ENCODE measurements at regions not wholly inside any gene's neighbourhood (a gene's known extent, or its start where the extent isn't known, plus 50 kb on each side); places are given as distances from the start of the nearest gene placed in this dataset.
"Not testable (repeated sequence)": the region's sequence is repeated elsewhere in the genome, so short reads cannot be mapped to it uniquely, and the experiment has no call there.

GRCh38 chr10:128577958-128578750, 451.9 kb upstream of the MKI67 start:
- no peak for DNase-seq (ENCODE audit: low spot score in 2 of 2)
- H3K4me3 ChIP-seq (ENCODE audit: low read depth, poor library complexity, severe bottlenecking), result no peak overlapping the region
- intact Hi-C loops (cut with DNase I; ENCODE audit: low total_unique reads), result no loop called here
- no peak for TF ChIP-seq POLR2A (IDR thresholded peaks at IDR 0.05)
- no peak for TF ChIP-seq CTCF (IDR thresholded peaks at IDR 0.05)
- 71 to 78% methylated on average over 13 of the region's 13 CpGs for WGBS, 2 donors

- no peak for DNase-seq (ENCODE audit: low spot score in 2 of 2)
- intact Hi-C loops (cut with DNase I; ENCODE audit: low total_unique reads), result no loop called here
- TF ChIP-seq POLR2A (IDR thresholded peaks at IDR 0.05) (no peak), CTCF (IDR thresholded peaks at IDR 0.05) (no peak)
- no peak overlapping the region for H3K4me3 ChIP-seq (ENCODE audit: low read depth, poor library complexity, severe bottlenecking)
- WGBS, 2 donors, result 91 to 94% methylated on average over 5 of the region's 5 CpGs
Measured at GRCh38 chr10:128578766-128579165, 452.5 kb upstream of the MKI67 start.

- TF ChIP-seq CTCF (IDR thresholded peaks at IDR 0.05), result no peak
- no peak for TF ChIP-seq POLR2A (IDR thresholded peaks at IDR 0.05)
- intact Hi-C loops (cut with DNase I; ENCODE audit: low total_unique reads), result no loop called here
- 73 to 84% methylated on average over 8 of the region's 8 CpGs for WGBS, 2 donors
- no peak overlapping the region for H3K4me3 ChIP-seq (ENCODE audit: low read depth, poor library complexity, severe bottlenecking)
- DNase-seq (ENCODE audit: low spot score in 2 of 2), result no peak
Measured at GRCh38 chr10:128579280-128579865, 453.1 kb upstream of the MKI67 start.

- WGBS, 2 donors, result 85 to 88% methylated on average over 3 of the region's 3 CpGs
- DNase-seq (ENCODE audit: low spot score in 2 of 2), result no peak
- intact Hi-C loops (cut with DNase I; ENCODE audit: low total_unique reads), result no loop called here
- no peak overlapping the region for H3K4me3 ChIP-seq (ENCODE audit: low read depth, poor library complexity, severe bottlenecking)
- TF ChIP-seq POLR2A (IDR thresholded peaks at IDR 0.05) (no peak), CTCF (IDR thresholded peaks at IDR 0.05) (no peak)
Measured at GRCh38 chr10:128579901-128580300, 453.7 kb upstream of the MKI67 start.

- H3K4me3 ChIP-seq (ENCODE audit: low read depth, poor library complexity, severe bottlenecking); DNase-seq (ENCODE audit: low spot score in 2 of 2); intact Hi-C loops (cut with DNase I; ENCODE audit: low total_unique reads): not testable (repeated sequence)
- WGBS, 2 donors, result 75 to 79% methylated on average over 2 of the region's 2 CpGs
Measured at GRCh38 chr10:128583125-128583524, 456.9 kb upstream of the MKI67 start.

GRCh38 chr10:128586599-128586998, 460.4 kb upstream of the MKI67 start:
- intact Hi-C loops (cut with DNase I; ENCODE audit: low total_unique reads); H3K4me3 ChIP-seq (ENCODE audit: low read depth, poor library complexity, severe bottlenecking); DNase-seq (ENCODE audit: low spot score in 2 of 2): not testable (repeated sequence)
- WGBS, 2 donors, result 90 to 93% methylated on average over 3 of the region's 3 CpGs

GRCh38 chr10:128587689-128588088, 461.5 kb upstream of the MKI67 start:
- no peak for TF ChIP-seq POLR2A (IDR thresholded peaks at IDR 0.05)
- TF ChIP-seq CTCF (IDR thresholded peaks at IDR 0.05), result no peak
- 83 to 91% methylated on average over 3 of the region's 3 CpGs for WGBS, 2 donors
- DNase-seq (ENCODE audit: low spot score in 2 of 2), result no peak
- intact Hi-C loops (cut with DNase I; ENCODE audit: low total_unique reads), result no loop called here
- H3K4me3 ChIP-seq (ENCODE audit: low read depth, poor library complexity, severe bottlenecking), result no peak overlapping the region

All from lower leg skin (tissue), 4 donors.